Keratinocyte (primary cell): ENCODE measurements at regions not wholly inside any gene's neighbourhood (a gene's known extent, or its start where the extent isn't known, plus 50 kb on each side); places are given as distances from the start of the nearest gene placed in this dataset.

Experiments
- DNase-seq: peaks from one replicate; pipeline ENCODE4 v3.0.0-alpha.2; 2011; ENCODE audit warnings: low read depth, missing footprints, low spot score
- FAIRE-seq: peaks from 2 replicates; lab custom pipeline; 2011; peaks lifted over from hg19 to GRCh38; lab: Jason Lieb, UNC
- H2AFZ ChIP-seq: 2 replicates; pipeline ENCODE4 v1.6.0; 2012; ENCODE audit warnings: low read length, control low read depth, inconsistent platforms; ENCODE audit not compliant: control insufficient read depth
- H3K27ac ChIP-seq: 2 replicates; pipeline ENCODE4 v1.5.1; 2011; ENCODE audit warnings: low read length; ENCODE audit not compliant: control insufficient read depth, insufficient read depth
- H3K27me3 ChIP-seq: 3 replicates; pipeline ENCODE4 v1.6.0; 2011; ENCODE audit warnings: low read length; ENCODE audit not compliant: control insufficient read depth, insufficient read depth; ENCODE audit errors: extremely low read depth
- H3K36me3 ChIP-seq, 2 experiments: 2 replicates in 1 of 2; 3 replicates in 1 of 2; pipeline ENCODE4 v1.5.1; 2011; ENCODE audit warnings: low read length in 2 of 2, mild to moderate bottlenecking in 1 of 2; ENCODE audit not compliant: control insufficient read depth in 2 of 2, insufficient read depth in 2 of 2; ENCODE audit errors: extremely low read depth in 1 of 2
- H3K4me1 ChIP-seq: 3 replicates; pipeline ENCODE4 v1.5.1; 2011; ENCODE audit warnings: low read length; ENCODE audit not compliant: control insufficient read depth, insufficient read depth; ENCODE audit errors: extremely low read depth
- H3K4me2 ChIP-seq: 3 replicates; pipeline ENCODE4 v1.6.0; 2011; ENCODE audit warnings: low read depth, low read length; ENCODE audit not compliant: control insufficient read depth, insufficient read depth; ENCODE audit errors: extremely low read depth
- H3K4me3 ChIP-seq, 3 experiments: fragments of 200-600 bp in 1 of 3; sonication (generic) in 1 of 3; 2 replicates in 2 of 3; 3 replicates in 1 of 3; pipeline ENCODE4 v1.5.1; 2011 to 2016; ENCODE audit warnings: low read length in 3 of 3, mild to moderate bottlenecking in 3 of 3, control low read depth in 2 of 3, inconsistent platforms in 1 of 3, low read depth in 1 of 3, mixed read lengths in 1 of 3, mixed run types in 1 of 3, moderate library complexity in 1 of 3; ENCODE audit not compliant: control insufficient read depth in 2 of 3, insufficient read depth in 2 of 3; ENCODE audit errors: extremely low read depth in 1 of 3
- H3K79me2 ChIP-seq: 2 replicates; pipeline ENCODE4 v1.6.0; 2012; ENCODE audit warnings: low read length; ENCODE audit not compliant: control insufficient read depth, insufficient read depth
- H3K9ac ChIP-seq: 3 replicates; pipeline ENCODE4 v1.6.0; 2011; ENCODE audit warnings: low read length; ENCODE audit not compliant: control insufficient read depth, insufficient read depth; ENCODE audit errors: extremely low read depth
- H3K9me1 ChIP-seq: 3 replicates; pipeline ENCODE4 v1.6.0; 2011; ENCODE audit warnings: low read length; ENCODE audit not compliant: control insufficient read depth, insufficient read depth; ENCODE audit errors: extremely low read depth
- H3K9me3 ChIP-seq: 2 replicates; pipeline ENCODE4 v1.5.1; 2012; ENCODE audit warnings: low read depth, low read length; ENCODE audit not compliant: control insufficient read depth
- H4K20me1 ChIP-seq: 3 replicates; pipeline ENCODE4 v1.6.0; 2011; ENCODE audit warnings: low read length; ENCODE audit not compliant: control insufficient read depth, insufficient read depth; ENCODE audit errors: extremely low read depth
- CTCF ChIP-seq, 3 experiments: IDR thresholded peaks in 1 of 3; conservative IDR thresholded peaks in 1 of 3; optimal IDR thresholded peaks in 1 of 3; 2 replicates in 2 of 3; 3 replicates in 1 of 3; pipeline versions ENCODE3 to v1.5.1; 2011; ENCODE audit warnings: low read length in 3 of 3, mild to moderate bottlenecking in 3 of 3, moderate library complexity in 2 of 3, control low read depth in 1 of 3, inconsistent platforms in 1 of 3; ENCODE audit not compliant: insufficient read depth in 2 of 3; ENCODE audit errors: extremely low read depth in 1 of 3
- EZH2 ChIP-seq: IDR thresholded peaks from one replicate; pipeline ENCODE4 v1.6.1; 2012; ENCODE audit warnings: inconsistent platforms, mild to moderate bottlenecking, low read length, moderate library complexity
- dilution Hi-C: fragments of 300-500 bp; cut with MboI; formaldehyde crosslinking; loops from one replicate; pipeline ENCODE4 v1.7.0; 2020; ENCODE audit warnings: low sequenced_read_pairs; ENCODE audit not compliant: extremely low pct_ligation_motif_present

GRCh38 chr16:86794216-86794864, 216.0 kb downstream of the FOXL1 start:
- peaks cover 10% of the 10 kb centered on the region for H3K27me3 ChIP-seq
- no peaks in the 10 kb centered on the region for H3K9me1 ChIP-seq
- H2AFZ ChIP-seq, result no peak overlapping the region
- H3K27ac ChIP-seq, result no peak overlapping the region
- no peaks in the 10 kb centered on the region for H3K36me3 ChIP-seq
- no peak overlapping the region for H3K4me2 ChIP-seq
- no peaks in the 10 kb centered on the region for H3K9me3 ChIP-seq
- no peak overlapping the region for H3K9ac ChIP-seq
- DNase-seq (no peak), FAIRE-seq (no peak)
- TF ChIP-seq CTCF (optimal IDR thresholded peaks at IDR 0.05 in 1 of 3, IDR thresholded peaks at IDR 0.05 in 1 of 3, conservative IDR thresholded peaks at IDR 0.05 in 1 of 3; ENCODE audit: extremely low read depth in 1 of 3, insufficient read depth in 2 of 3, low read length in 3 of 3) (no peak), EZH2 (no peak)
- dilution Hi-C loops, result no loop called here
- no peak overlapping the region for H3K4me3 ChIP-seq
- no peaks in the 10 kb centered on the region for H3K79me2 ChIP-seq
- no peaks in the 10 kb centered on the region for H4K20me1 ChIP-seq
- H3K4me1 ChIP-seq, result no peaks in the 10 kb centered on the region

- Histone ChIP-seq H3K4me1 (no peaks in the 10 kb centered on the region), H3K79me2 (no peaks in the 10 kb centered on the region), H3K36me3 (no peaks in the 10 kb centered on the region), H3K9me3 (no peaks in the 10 kb centered on the region), H3K9ac (no peak overlapping the region), H2AFZ (no peak overlapping the region), H3K4me2 (no peak overlapping the region), H3K27me3 (peaks cover 16% of the 10 kb centered on the region), H4K20me1 (no peaks in the 10 kb centered on the region), H3K4me3 (no peak overlapping the region), H3K9me1 (no peaks in the 10 kb centered on the region), H3K27ac (no peak overlapping the region)
- dilution Hi-C loops, result no loop called here
- no peak for DNase-seq
- no peak for FAIRE-seq
- TF ChIP-seq CTCF (optimal IDR thresholded peaks at IDR 0.05 in 1 of 3, IDR thresholded peaks at IDR 0.05 in 1 of 3, conservative IDR thresholded peaks at IDR 0.05 in 1 of 3; ENCODE audit: extremely low read depth in 1 of 3, insufficient read depth in 2 of 3, low read length in 3 of 3) (no peak), EZH2 (no peak)
Observed at GRCh38 chr16:86797700-86798099, 219.4 kb downstream of the FOXL1 start.
